ENCODE measurements at regions not wholly inside any gene's neighbourhood (a gene's known extent, or its start where the extent isn't known, plus 50 kb on each side); places are given as distances from the start of the nearest gene placed in this dataset.

GRCh38 chr12:102638777-102639176 lies 158.4 kb upstream of the IGF1 start:
- no peak for DNase-seq
- H3K4me1 ChIP-seq, result no peaks in the 10 kb centered on the region
- in situ Hi-C loops (cut with MboI; ENCODE audit: low pct_ligation_motif_present in 1 of 4, low pct_unique_long_range_greater_than_20kb in 1 of 4, low sequenced_read_pairs in 3 of 4) (no loop called here), intact Hi-C loops (cut with DNase I; ENCODE audit: low total_unique reads) (no loop called here)
- no peaks in the 10 kb centered on the region for H3K9me3 ChIP-seq
- no peaks in the 10 kb centered on the region for H3K36me3 ChIP-seq
- WGBS, 2 donors (ENCODE audit: low coverage in 1 of 2), result 18 to 37% methylated on average over 1 of the region's 1 CpG
- H3K4me3 ChIP-seq, result no peak overlapping the region
- H3K27me3 ChIP-seq, result no peaks in the 10 kb centered on the region
- no peak overlapping the region for H3K27ac ChIP-seq
- no peak for TF ChIP-seq POLR2AphosphoS5 (IDR thresholded peaks at IDR 0.05)
- TF ChIP-seq EP300 (IDR thresholded peaks at IDR 0.05; ENCODE audit: low read depth), result no peak
- TF ChIP-seq CTCF (IDR thresholded peaks at IDR 0.05), result no peak
- no peak for TF ChIP-seq POLR2A (IDR thresholded peaks at IDR 0.05)

GRCh38 chr12:102633981-102634605 lies 153.7 kb upstream of the IGF1 start:
- WGBS, 2 donors (ENCODE audit: low coverage in 1 of 2), result 49 to 56% methylated on average over 2 of the region's 2 CpGs
- Histone ChIP-seq H3K27ac (no peak overlapping the region), H3K4me1 (no peaks in the 10 kb centered on the region), H3K36me3 (no peaks in the 10 kb centered on the region), H3K9me3 (peaks cover 0 to under 1% of the 10 kb centered on the region in 2 donors), H3K4me3 (no peak overlapping the region), H3K27me3 (no peaks in the 10 kb centered on the region)
- TF ChIP-seq EP300 (IDR thresholded peaks at IDR 0.05; ENCODE audit: low read depth) (no peak), POLR2AphosphoS5 (IDR thresholded peaks at IDR 0.05) (no peak), CTCF (IDR thresholded peaks at IDR 0.05) (no peak), POLR2A (IDR thresholded peaks at IDR 0.05) (no peak)
- intact Hi-C loops (cut with DNase I; ENCODE audit: low total_unique reads) (no loop called here), in situ Hi-C loops (cut with MboI; ENCODE audit: low pct_ligation_motif_present in 1 of 4, low pct_unique_long_range_greater_than_20kb in 1 of 4, low sequenced_read_pairs in 3 of 4) (no loop called here)
- no peak for DNase-seq

- no peaks in the 10 kb centered on the region for H3K36me3 ChIP-seq
- no peaks in the 10 kb centered on the region for H3K27me3 ChIP-seq
- H3K4me1 ChIP-seq, result no peaks in the 10 kb centered on the region
- TF ChIP-seq EP300 (IDR thresholded peaks at IDR 0.05; ENCODE audit: low read depth) (no peak), POLR2AphosphoS5 (IDR thresholded peaks at IDR 0.05) (no peak), CTCF (IDR thresholded peaks at IDR 0.05) (no peak), POLR2A (IDR thresholded peaks at IDR 0.05) (no peak)
- H3K27ac ChIP-seq, result no peak overlapping the region
- in situ Hi-C loops (cut with MboI; ENCODE audit: low pct_ligation_motif_present in 1 of 4, low pct_unique_long_range_greater_than_20kb in 1 of 4, low sequenced_read_pairs in 3 of 4), result no loop called here
- H3K9me3 ChIP-seq, result peaks cover 3 to 7% of the 10 kb centered on the region in 2 donors
- intact Hi-C loops (cut with DNase I; ENCODE audit: low total_unique reads), result no loop called here
- H3K4me3 ChIP-seq, result no peak overlapping the region
- 75% methylated on average over 2 of the region's 2 CpGs; no CpG with 5 or more reads in 1 of the 2 donors for WGBS, 2 donors (ENCODE audit: low coverage in 1 of 2)
- no peak for DNase-seq
Observed at GRCh38 chr12:102631274-102631673, 150.9 kb upstream of the IGF1 start.

GRCh38 chr12:102629262-102629888 lies 149.0 kb upstream of the IGF1 start:
- in situ Hi-C loops (cut with MboI; ENCODE audit: low pct_ligation_motif_present in 1 of 4, low pct_unique_long_range_greater_than_20kb in 1 of 4, low sequenced_read_pairs in 3 of 4) (no loop called here), intact Hi-C loops (cut with DNase I; ENCODE audit: low total_unique reads) (no loop called here)
- 67 to 71% methylated on average over 1 of the region's 1 CpG for WGBS, 2 donors (ENCODE audit: low coverage in 1 of 2)
- H3K9me3 ChIP-seq, result peaks cover 3 to 7% of the 10 kb centered on the region in 2 donors
- H3K27me3 ChIP-seq, result no peaks in the 10 kb centered on the region
- H3K4me3 ChIP-seq, result no peak overlapping the region
- no peak for DNase-seq
- H3K36me3 ChIP-seq, result no peaks in the 10 kb centered on the region
- no peak overlapping the region for H3K27ac ChIP-seq
- no peaks in the 10 kb centered on the region for H3K4me1 ChIP-seq
- TF ChIP-seq POLR2A (IDR thresholded peaks at IDR 0.05) (no peak), POLR2AphosphoS5 (IDR thresholded peaks at IDR 0.05) (no peak), EP300 (IDR thresholded peaks at IDR 0.05; ENCODE audit: low read depth) (no peak), CTCF (IDR thresholded peaks at IDR 0.05) (no peak)
